HG02763 (cell line): ENCODE measurements at regions not wholly inside any gene's neighbourhood (a gene's known extent, or its start where the extent isn't known, plus 50 kb on each side); places are given as distances from the start of the nearest gene placed in this dataset.
"Not testable (repeated sequence)": the region's sequence is repeated elsewhere in the genome, so short reads cannot be mapped to it uniquely, and the experiment has no call there.

Experiments used
- ATAC-seq: cut with Tn5 transposase; IDR thresholded peaks from one replicate; pipeline ENCODE4 v1.9.1; 2021; ENCODE audit warnings: mild to moderate bottlenecking, moderate library complexity; ENCODE audit not compliant: unreplicated experiment

DNA sequence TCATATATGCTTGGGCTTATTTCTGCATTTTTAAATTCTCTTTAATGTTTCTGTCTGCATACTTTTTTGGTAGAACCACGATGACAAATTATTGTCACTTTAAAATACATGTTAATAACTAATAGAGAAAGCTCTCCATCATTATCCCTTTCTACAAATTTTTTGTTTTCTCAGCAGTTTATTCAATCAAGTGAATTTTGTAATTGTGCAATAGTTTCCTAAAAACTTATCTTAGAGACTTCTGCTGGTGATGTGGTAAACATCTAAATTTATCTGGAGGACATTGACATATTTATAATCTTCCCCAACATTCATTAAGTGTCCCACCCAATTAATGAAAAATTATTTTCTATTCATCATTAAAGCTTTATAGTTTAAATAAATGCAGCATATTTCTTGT is 215.3 kb downstream of the MEX3B start:
- no peak for ATAC-seq

DNA sequence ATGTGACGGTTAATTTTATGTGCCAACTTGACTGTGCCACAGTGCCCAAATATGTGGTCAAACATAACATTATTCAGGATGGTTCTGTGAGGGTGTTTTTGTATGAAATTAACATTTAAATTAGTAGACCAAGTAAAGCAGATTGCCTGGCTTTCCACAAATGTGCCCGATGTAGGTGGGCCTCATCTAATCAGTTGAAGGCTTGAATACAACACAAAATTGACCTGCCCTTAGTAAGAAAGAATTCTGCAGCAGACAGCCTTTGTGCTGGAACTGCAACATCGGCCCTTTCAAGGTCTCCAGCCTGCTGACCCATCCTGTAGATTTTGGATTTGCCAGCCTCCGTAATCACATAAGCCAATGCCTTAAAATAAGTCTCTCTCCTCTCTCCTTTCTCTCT is 215.9 kb downstream of the MEX3B start:
- ATAC-seq, result no peak

DNA sequence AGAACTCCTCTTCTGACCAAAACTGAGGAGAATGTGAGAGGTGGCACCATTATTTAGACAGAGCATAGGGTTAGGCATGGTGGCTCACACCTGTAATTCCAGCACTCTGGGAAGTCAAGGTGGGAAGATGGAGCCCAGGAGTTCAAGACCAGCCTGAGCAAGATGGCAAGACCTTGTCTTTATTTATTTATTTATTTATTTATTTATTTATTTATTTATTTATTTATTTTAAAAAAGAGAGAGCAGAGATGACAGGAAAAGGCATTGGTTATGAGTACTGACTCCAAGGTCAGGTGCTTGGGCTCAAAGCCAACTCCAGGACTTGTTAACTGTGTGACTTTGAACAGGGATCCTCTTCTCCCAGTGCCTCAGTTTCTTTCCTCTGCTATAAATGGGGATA is 217.7 kb downstream of the MEX3B start:
- no peak for ATAC-seq

DNA sequence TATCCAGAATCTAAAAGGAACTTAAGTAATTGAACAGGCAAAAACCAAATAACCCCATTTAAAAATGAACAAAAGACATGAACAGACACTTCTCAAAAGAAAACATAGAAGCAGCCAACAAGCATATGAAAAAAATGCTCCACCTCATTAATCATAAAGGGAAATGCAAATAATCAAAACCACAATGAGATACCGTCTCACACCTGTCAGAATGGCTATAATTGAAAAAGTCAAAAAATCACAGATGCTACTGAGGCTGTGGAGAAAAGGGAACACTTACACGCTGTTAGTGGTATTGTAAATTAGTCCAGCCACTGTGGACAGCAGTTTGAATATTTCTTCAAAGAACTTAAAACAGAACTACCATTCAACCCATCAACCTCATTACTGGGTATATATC is 220.7 kb downstream of the MEX3B start:
- ATAC-seq, result no peak

DNA sequence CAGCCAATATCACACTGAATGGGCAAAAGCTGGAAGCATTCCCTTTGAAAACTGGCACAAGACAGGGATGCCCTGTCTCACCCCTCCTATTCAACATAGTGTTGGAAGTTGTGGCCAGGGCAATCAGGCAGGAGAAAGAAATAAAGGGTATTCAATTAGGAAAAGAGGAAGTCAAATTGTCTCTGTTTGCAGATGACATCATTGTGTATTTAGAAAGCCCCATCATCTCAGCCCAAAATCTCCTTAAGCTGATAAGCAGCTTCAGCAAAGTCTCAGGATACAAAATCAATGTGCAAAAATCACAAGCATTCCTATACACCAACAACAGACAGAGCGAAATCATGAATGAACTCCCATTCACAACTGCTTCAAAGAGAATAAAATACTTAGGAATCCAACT is 223.2 kb downstream of the MEX3B start:
- not testable (repeated sequence) for ATAC-seq

DNA sequence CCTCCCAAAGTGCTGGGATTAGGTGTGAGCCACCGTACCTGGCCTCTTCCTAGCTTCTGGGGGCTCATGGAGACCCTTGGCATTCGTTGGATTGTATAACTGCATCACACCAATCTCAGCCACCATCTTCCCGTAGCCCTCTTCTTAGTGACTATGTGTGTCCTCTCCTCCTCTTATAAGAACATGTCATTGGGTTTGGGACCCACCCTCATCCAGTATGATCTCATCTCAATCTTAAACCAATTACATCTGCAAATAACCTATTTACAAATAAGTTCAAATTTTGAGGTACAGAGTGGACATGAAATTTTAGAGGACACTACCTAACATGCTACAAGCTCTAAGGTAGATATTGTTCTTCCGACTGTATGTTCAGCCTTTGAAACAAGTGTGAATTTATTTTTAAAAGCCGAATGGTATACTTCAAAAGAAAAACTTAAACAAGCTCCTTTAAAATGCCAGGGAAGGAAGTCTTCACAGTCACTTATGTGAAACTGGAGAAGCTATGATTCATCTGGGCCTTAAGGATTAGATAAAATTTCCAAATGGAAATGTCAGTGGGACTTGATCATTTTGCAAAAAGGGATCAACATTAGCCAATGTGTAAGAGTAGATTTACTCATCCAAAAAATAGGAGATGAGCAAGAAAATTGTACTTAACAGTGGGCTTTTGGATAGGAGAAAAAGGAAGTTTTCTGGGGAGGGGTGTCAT is 225.7 kb downstream of the MEX3B start:
- no peak for ATAC-seq

DNA sequence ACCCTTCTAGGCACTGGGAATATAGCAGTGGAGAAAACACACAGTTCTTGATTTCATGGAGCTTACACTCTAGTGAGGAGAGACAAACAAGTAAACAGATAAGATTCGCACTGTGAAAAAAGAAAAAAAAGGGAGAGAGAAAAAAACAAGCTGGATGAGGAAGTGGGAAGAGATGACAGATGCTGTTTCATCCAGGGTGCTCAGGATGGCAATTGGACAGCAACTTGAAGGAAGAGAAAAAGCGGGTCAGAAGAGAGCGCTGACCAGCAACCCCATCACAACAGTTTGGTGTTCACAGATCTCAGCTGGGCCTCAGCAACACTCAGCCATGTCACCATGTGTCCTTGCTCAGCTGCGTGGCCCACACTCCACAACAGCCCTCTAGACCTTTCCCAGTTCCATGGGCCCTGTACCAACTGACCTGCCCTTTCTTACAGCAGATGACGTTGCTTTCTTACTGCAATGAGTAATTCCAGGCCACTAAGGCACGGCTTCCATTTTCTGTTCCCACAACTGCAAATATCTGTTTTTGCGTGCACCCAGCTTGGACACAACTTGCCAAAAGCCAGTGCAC is 230.8 kb downstream of the MEX3B start:
- no peak for ATAC-seq

DNA sequence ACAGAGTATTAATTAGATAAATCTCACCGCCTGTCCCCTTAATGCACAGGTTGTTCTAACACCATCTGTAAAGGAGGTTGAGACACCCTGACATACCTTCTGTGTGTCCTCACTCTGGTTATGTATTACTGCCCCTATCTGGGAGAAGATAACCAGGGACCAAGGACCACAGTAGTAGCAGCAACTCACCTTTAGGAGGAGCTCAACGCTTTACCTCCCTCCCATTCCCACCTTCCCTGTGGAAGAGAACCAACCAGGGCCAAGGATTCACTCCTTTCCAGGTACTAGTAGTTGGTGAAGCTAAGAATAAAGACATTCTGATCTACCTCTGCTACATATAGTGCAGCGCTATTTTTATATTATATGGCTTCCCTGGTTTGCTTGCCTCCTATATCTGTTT is 232.6 kb downstream of the MEX3B start:
- no peak for ATAC-seq

DNA sequence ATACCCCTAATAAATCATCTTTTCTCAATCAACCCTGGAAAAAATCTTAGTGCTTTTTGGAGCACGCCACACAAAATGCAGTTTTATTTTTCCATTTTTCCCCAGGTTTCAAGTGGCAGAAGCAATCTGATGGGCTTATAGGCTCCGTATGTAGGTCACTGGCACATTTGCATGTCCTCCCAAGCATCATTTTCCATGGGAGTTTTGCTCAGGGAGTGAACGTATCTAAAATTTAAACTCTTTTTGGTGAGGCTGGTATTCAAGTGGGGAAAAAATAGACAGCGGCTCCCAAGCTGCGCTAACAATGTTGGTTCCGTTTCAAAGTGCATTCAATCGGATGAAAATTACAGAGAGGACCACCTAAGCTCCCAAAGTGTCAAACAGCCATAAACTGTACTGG is 233.4 kb downstream of the MEX3B start:
- ATAC-seq, result no peak

DNA sequence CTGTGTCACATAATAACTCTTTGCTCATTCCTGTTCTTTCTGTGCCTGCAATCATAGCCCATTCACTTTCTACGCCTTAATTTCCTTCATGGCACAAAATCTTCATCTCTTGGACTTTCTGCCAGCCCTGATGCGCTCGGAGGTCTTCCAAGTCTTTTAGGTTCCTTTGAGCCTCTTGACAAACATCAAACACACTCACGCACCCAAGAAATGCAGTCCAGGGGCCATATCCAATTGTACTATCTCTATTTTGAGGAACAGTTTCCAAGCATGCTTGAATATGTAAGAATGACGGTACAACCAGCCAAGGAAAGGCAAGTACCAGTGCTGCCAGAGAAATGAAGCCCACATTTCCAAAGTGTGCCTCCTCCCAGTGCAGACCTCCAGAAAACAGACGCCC is 234.1 kb downstream of the MEX3B start:
- ATAC-seq, result no peak

DNA sequence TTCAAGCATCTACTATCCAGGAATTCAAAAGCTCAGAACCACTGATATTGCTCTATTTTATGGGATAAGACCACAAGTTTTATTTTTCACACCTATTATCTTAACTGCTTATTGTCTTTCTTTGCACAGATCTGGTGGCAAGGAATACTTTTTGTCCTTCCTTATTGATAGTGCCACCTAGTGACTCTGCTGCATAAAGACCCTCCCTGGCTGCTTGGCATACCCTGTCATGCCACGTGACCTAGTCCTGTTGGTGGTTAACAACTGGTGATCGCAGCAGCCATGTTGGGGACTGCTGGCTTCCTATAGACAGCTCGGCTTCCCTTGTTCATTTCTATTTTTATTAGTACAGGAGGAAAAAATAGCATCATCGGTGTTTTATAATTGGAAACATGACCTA is 236.3 kb downstream of the MEX3B start:
- no peak for ATAC-seq

DNA sequence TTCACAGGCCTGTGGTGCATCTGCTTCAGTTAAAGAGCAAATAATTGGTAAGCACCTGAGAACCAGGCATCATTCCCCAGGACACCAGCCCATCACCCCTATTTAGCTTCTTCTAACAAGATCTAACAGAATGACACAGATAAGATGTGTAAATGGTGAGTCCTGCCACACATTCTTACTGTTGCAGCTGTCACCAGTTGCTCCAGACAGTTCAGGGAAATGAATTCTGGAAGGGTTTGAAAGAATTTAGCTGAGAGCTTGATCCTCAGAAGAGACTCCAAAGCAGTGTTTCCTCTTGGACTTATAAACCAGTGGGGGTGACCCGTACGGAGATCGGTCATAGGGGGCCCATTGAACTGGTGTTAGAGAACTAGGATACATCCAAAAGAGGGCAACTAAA is 238.0 kb downstream of the MEX3B start:
- no peak for ATAC-seq

DNA sequence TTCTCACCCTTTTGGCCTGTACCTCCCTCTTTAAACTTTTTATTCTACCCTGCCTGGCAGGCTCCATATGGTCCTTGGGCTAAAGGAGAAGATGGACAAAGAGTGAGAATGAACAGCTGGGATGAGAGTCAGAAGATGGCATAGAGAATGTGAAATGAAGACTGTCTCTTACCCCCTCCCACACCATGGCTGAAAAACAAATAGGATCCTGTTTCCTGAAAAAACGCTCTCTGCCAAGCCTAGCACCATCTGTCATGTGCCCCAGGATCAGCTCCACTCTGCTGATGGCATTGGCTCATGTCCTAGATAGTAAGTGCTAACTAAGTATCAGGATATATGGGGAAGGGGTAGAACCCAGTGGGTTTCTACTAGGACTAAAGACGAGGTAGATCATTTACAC is 238.6 kb downstream of the MEX3B start:
- ATAC-seq, result no peak

DNA sequence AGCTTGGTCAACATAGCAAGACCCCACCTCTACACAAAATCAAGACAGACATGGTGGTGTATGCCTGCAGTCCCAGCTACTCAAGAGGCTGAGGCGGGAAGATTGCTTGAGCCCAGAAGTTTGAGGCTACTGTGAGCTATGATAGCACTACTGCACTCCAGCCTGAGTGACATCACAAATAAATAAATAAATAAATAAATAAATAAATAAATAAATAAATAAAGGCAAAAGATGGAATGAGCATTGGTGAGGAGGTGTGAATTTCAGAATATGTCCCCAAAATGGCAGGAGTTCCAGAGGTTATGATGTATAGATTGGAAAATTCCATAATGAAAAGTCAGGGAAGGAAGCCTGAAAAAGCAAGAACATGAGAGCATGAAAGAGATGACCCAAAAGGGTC is 249.9 kb downstream of the MEX3B start:
- no peak for ATAC-seq

DNA sequence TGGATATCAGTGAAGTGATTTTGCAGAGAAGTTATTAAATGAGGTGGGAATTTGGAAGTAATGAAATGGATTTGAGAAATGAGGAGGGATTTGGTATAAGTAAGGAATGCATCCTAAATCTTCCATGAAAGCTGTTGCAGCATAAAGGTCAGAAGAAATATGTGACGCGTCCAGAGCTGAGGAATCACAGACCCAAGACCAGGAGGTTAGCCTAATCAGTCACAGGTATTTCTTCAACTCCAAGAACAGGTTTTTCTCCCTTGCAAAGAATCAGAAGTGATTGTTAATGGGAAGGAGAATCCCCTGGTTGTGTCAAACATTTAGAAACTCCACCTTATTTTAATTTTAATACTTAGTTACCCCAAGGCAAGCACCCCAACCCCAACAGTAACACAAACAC is 253.2 kb downstream of the MEX3B start:
- ATAC-seq, result no peak

DNA sequence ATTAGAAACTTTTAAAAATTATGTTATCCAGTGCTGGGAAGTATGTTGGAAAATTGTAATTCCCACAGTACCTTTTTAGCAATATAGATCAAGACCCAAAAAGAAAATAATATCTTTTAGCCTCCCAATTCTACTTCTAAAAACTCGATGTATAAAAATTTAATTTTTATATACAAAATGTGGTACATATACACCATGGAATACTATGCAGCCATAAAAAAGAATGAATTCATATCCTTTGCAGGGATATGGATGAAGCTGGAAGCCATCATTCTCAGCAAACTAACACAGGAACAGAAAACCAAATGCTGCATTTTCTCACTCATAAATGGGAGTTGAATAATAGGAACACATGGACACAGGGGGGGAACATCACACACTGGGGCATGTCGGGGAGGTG is 254.5 kb downstream of the MEX3B start:
- not testable (repeated sequence) for ATAC-seq

DNA sequence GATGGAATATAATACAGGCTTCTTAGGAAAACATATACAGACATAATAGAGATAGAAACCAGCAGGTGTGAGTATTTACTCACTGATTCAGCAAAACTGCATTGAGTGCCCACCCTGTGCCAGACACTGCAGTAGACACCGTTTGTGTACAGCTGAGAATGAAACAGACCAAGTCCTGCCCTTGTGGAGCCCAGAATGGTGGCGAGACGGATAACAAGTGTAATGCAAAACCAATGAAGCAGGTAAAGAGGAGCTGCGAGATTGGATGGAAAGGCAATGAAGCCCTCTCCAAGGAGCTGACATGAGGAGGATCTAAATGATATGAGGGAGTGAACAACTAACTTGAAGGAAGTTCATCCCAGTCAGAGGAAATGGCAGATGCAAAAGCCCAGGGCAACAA is 256.4 kb downstream of the MEX3B start:
- no peak for ATAC-seq

DNA sequence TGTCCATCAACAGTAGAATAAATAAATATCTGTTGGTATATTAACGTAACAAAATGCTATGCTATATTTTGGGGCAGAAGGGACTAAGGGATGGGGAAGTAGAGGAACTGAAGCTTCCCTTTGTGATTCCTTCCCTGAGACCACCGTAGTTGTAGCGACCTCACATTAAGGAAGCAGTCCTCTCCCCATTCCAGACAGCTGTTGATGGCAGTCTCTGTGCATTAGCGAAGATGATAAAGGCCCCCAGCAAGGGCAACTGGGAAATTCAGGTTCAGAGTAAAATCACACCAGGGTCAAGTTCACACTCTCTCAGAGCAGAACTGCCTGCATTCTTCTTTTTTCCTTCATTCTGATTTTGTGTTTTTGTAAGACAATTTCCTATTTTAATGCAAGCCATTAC is 259.0 kb downstream of the MEX3B start:
- ATAC-seq, result no peak

DNA sequence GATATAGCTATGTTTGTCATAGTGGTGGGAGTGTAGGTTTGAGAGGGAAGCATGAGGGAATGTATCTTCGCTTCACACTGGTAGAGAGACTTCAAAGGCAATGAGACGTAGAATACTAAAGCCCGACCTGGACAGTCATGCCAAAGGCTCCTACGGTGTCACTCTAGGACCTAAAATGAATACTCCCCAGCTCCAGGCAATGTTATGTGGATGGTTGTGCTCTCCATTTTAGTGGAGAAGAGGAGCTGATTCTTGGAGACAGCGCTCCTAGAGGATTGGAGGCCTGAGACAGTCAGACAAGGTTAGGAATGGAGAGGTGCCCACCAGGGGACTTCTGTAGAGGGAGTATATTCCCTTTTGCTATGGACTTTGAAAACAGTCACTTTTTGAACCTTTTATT is 260.1 kb downstream of the MEX3B start:
- ATAC-seq, result no peak

DNA sequence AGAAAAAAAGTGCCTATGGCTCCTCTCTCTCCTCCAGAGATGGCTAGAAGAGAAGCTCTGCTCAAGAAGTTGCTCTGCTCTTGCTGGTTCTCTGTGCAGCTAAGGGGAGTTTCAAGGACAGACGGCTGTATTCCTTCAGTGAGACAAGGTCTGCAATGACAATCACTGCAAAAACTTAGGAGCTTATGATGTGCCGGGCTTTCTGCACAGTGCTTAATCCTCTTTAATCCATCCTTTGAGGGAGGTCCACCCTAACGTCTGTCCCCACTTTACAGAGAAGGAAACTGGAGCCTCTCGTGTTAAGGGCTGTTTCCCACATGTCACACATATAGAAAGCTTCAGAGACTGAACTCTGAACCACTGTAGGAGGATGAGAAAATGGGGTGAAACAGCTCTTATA is 260.6 kb downstream of the MEX3B start:
- no peak for ATAC-seq

DNA sequence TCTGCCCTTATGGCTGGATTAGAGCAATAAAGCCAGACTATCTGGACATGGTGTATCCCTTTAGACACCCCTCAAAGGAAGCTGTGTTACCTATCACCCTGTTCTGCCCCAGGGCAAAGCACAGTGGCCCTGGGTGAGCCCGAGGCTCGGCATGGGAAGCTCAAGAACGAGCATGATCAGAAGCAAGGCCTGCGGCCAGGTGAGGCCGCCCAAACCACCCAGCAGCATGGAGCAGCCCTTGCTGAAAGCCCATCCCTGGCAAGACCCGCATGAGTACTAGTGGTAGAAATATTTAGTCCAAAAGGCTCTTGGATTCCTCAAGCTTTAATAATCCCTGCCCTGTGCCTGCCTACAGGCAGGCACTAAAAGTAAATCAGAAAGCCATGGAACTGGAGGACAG is 261.1 kb downstream of the MEX3B start:
- no peak for ATAC-seq

DNA sequence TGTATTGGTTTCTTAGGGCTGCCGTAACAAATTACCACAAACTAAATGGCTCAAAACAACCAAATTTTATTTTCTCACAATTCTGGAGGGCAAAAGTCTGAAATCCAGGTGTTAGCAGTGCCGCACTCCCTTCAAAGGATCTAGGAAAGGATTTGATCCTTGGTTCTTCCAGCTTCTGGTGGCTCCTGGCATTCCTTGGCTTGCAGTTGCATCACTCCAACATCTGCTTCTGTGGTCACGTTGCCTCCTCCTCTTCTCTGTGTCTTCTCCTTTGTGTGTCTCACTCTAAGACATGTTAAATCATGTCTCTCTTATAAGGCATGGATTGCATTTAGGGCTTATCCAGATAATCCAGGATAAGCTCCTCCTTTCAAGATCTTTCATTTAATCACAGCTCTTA is 262.2 kb downstream of the MEX3B start:
- ATAC-seq, result no peak

DNA sequence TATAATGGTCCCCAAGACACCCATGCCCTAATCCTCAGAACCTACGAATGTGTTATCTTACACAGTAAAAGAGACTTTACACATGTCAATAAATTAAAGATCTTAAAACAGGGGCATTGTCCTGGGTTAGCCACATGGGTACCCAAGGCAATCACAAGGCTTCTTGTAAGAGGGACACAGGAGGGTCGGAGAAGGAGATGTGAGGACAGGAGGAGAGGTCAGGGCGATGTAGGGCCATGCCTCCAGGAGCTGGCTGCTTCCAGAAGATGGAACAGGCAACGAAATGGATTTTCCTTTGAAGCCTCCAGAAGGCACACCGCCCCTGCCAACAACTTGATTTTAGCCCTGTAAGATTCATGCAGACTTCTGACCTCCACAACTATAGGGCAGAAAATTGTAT is 262.7 kb downstream of the MEX3B start:
- no peak for ATAC-seq
